ENCODE measurements at regions not wholly inside any gene's neighbourhood (a gene's known extent, or its start where the extent isn't known, plus 50 kb on each side); places are given as distances from the start of the nearest gene placed in this dataset.

GRCh38 chr1:211183747-211184313 lies 49.9 kb upstream of the KCNH1 start (continued):
- TF ChIP-seq BACH1 (IDR thresholded peaks at IDR 0.05; ENCODE audit: low read length) (no peak), KDM5A (IDR thresholded peaks at IDR 0.05; ENCODE audit: low read length) (no peak), CTCF (IDR thresholded peaks at IDR 0.05; ENCODE audit: control extremely low read depth in 1 of 3, insufficient read depth in 1 of 3, low read depth in 1 of 3, low read length in 3 of 3) (no peak)

Data from H1 (cell line).